Stimulated activated CD4-positive, alpha-beta T cell treated with anti-CD3 and anti-CD28 coated beads, Interleukin-2, amount 100 ng/mL, for 4 hours (primary cell): ENCODE measurements at regions not wholly inside any gene's neighbourhood (a gene's known extent, or its start where the extent isn't known, plus 50 kb on each side); places are given as distances from the start of the nearest gene placed in this dataset.

Experiments
- DNase-seq: peaks from one replicate; pipeline ENCODE4 v3.0.0-alpha.2; 2020; ENCODE audit warnings: low read depth

GRCh38 chr20:12022126-12022525 is 104.4 kb downstream of the BTBD3 start:
- DNase-seq: no peak

GRCh38 chr20:12023194-12023795 is 105.6 kb downstream of the BTBD3 start:
- DNase-seq: no peak

GRCh38 chr20:12028771-12029170 is 111.1 kb downstream of the BTBD3 start:
- DNase-seq: no peak

DNA sequence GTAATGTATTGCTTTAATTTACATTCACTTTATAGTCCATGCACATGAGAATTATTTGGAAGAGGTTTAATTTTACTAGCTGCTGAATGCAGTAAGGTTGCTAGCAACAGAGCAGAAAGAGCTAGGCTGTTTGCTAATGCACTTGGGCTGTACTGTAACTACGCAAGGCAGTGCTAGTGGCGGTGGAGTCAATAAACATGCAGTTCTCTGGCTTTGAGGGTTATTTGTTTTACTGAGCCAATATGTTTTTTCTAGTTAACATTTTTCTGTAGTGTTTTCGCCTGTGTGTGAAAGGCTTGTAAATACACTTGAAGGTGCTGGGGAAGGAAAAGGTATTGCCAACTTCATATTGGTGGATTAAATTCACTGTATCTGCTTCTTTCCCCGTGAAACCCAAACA is 112.8 kb downstream of the BTBD3 start:
- no peak for DNase-seq

DNA sequence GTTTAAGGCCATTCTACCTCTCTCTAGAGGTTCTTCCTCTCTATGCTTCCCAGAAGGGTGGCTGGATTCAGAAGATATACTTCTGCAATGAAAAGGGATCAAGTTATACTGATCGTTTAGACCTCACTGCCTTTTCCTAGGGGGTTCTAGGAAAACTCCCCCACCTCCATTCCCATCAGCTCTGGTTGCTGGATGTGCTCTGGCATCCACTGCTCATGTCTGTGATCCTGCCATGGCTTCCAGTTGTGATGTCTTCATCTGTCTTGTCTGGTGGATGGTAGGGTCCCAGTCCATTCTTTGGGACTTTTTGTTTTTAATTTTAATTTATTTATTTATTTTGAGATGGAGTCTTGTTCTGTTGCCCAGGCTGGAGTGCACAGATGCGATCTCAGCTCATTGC is 118.4 kb downstream of the BTBD3 start:
- DNase-seq: no peak

DNA sequence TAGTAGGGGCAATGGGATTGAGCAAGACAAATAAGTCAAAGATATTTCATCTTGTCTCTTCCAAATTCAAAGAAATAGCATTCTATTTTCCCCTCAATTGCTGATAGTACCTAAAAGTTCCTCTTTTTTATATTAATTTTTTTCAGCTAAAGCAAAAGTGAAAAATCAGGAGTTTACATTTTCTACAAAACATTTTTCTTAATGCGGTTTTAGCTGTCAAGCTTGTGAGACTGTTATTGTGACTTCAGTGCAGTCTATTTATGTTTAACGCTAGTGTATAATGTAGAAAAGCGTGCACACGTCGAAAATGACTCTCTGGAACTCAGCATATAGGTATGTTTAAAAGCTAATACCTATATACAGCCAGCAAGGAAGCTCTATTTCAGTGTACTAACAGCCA is 119.8 kb downstream of the BTBD3 start:
- DNase-seq: no peak

- no peak for DNase-seq
Measured at GRCh38 chr20:12040261-12040660, 122.6 kb downstream of the BTBD3 start.

DNA sequence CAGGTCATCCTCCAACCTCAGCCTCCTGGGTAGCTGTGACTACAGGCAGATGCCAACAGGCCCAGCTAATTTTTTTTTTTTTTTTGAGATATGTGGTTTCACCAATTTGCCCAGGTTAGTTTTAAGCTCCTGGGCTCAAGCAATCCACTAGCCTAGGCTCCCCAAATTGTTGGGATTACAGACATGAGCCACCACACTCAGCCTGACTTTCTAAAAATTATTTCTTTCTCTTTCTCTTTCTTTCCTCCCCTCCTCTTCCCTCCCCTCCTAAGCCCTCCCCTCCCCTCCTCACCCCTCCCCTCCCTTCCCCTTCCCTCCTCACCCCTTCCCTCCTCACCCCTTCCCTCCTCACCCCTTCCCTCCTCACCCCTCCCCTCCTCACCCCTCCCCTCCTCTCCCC is 127.3 kb downstream of the BTBD3 start:
- no peak for DNase-seq

- no peak for DNase-seq
Measured at GRCh38 chr20:12047838-12048432, 130.2 kb downstream of the BTBD3 start.

GRCh38 chr20:12049125-12049524 is 131.4 kb downstream of the BTBD3 start:
- no peak for DNase-seq

- DNase-seq: no peak
Measured at GRCh38 chr20:12051206-12052163, 133.8 kb downstream of the BTBD3 start.

- DNase-seq: no peak
Measured at GRCh38 chr20:12053353-12053752, 135.7 kb downstream of the BTBD3 start.

DNA sequence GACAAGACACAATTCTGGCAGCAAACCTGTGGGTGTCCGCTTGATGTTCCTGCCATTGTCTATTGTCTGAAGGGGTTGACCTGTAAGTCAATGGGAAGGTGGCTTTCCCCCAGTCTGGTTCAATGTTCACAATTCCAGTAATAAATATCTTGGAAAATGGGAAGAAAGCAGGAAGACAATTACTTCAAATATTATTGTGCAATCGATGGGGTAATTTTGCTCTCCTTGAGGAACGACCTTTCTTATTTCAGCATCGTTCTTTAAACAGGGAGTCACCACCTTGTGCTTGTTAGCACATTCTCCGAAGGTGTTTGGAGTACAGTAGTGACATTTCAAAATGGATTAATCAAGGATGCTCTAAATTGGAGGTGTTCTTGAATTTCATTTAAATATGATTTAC is 136.9 kb downstream of the BTBD3 start:
- DNase-seq: no peak

DNA sequence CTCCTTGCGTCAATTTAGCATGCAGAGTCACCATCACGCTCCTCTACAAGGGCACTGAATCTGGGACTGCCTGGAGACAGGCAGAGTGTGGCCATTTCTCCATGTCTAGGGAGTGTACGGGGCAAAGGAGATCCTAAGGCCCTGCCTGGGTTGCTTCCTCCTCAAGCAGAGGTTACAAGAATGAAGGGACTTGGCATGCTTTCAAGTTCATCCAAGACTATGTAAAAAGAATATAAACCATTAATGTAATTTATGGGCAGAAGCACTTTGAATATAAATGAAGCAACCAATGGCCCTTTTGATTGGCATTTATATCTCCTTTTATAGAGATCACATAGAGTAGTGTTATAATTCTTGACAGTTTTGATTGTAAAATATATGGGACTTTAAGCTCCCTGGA is 137.5 kb downstream of the BTBD3 start:
- DNase-seq: no peak

DNA sequence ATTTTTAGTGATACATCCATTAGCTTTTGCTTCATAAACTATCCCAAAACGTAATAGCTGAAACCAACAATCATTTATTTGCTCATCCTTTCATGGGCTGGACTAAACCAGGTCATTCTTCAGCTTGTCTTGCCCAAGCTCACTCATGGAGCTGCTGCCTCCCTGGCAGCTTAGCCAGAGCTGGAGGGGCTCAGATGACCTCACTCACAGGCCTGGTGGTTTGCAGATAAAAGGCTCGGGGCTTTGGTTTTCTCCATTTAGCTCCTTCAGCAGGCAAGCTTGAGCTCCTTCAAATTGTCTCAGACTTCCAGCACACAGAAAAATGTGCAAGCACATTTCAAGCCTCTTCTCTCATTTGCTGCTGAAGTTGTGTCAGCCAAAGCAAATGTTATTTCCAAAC is 139.1 kb downstream of the BTBD3 start:
- no peak for DNase-seq

DNA sequence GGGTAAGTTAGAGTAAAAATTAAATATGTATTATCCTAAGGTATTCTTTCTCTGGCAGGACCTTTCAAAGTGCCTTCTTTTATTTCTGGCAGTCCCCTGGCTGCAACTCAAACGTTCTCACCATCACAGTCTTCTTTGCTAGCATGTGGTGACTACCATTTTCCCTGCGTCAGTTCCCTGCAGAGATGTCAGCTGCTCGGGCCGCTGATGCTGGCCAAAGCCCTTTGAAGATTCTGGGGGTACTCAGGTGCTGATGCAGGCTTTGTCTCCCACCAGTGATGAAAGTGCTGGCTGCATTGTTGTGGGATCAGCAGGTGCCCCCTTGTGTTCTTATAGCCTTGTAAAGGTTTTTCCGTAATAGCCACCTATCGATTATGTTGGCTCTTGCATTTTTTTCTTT is 140.1 kb downstream of the BTBD3 start:
- DNase-seq: no peak

- no peak for DNase-seq
Measured at GRCh38 chr20:12058216-12058615, 140.5 kb downstream of the BTBD3 start.

DNA sequence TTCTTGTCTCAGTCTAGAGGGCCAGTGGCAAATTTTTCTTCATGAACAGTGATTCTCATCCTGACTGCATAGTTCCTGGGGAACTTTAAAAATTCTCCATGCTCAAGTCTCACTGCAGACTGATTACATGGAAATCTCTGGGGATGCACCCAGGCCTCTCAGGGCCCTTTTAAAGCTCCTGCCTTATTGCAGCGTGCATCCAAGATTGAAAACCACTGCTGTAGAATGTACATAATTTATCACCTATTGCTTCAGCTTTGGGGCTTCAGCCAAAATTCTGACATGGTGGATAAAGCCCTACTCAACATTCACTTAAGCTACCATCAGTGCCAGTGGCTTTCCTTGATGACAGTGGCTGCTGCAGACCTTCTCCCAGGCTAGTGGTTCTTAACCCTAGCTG is 143.8 kb downstream of the BTBD3 start:
- DNase-seq: no peak

- no peak for DNase-seq
Measured at GRCh38 chr20:12063106-12063684, 145.5 kb downstream of the BTBD3 start.

GRCh38 chr20:12064540-12064939 is 146.8 kb downstream of the BTBD3 start:
- no peak for DNase-seq

DNA sequence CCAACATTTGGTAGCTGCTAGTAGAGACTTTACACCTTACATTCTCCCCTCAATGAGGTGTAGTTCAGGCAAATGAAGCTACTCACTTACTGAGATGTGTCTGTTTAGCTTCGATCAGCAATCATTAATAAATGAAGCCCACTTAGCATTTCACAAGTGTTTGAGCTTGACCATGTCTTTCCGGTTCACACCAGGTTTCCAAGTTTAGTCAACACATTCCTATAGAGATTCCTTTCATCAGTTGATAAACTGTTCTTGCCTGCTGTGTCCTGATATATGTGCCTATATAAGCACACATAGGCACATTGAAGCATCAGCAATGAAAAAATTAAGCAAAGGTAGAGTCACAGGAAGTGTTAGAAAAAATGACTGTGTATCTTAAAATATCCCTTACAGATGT is 150.0 kb downstream of the BTBD3 start:
- DNase-seq: no peak

- no peak for DNase-seq
Measured at GRCh38 chr20:12068121-12068520, 150.4 kb downstream of the BTBD3 start.

GRCh38 chr20:12069181-12069580 is 151.5 kb downstream of the BTBD3 start:
- DNase-seq: no peak
